Fibroblast of the aortic adventitia (primary cell): ENCODE measurements at regions not wholly inside any gene's neighbourhood (a gene's known extent, or its start where the extent isn't known, plus 50 kb on each side); places are given as distances from the start of the nearest gene placed in this dataset.

Source experiments
- DNase-seq: peaks from one replicate; pipeline ENCODE4 v3.0.0-alpha.2; 2010; ENCODE audit warnings: low read depth
- H3K4me3 ChIP-seq: 2 replicates; pipeline ENCODE4 v1.5.1; 2011; ENCODE audit warnings: low read depth, mild to moderate bottlenecking, control low read depth, low read length, moderate library complexity
- CTCF ChIP-seq: IDR thresholded peaks from 2 replicates; pipeline ENCODE4 v1.5.1; 2011; ENCODE audit warnings: mild to moderate bottlenecking, low read length, control low read depth, inconsistent platforms; ENCODE audit not compliant: insufficient read depth

DNA sequence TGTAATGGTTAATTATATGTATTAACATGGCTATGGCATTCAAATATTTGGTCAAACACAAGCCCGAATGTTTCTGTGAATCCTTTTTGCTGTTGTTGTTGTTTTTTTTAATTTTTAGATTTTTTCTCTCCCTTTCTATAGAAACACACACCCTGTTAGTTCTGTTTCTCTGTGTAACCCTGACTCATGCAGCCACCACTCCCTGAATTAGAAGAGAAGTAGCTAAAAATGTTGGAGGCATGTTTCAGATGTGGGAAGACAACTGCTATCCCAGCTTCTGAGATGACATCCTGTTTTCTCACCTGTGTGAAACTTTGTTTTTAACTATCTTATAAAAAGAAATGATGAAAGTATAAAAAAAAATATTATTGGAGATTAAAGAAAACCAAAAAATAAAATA is 219.6 kb upstream of the RGPD4 start:
- H3K4me3 ChIP-seq = no peak overlapping the region
- DNase-seq = no peak

DNA sequence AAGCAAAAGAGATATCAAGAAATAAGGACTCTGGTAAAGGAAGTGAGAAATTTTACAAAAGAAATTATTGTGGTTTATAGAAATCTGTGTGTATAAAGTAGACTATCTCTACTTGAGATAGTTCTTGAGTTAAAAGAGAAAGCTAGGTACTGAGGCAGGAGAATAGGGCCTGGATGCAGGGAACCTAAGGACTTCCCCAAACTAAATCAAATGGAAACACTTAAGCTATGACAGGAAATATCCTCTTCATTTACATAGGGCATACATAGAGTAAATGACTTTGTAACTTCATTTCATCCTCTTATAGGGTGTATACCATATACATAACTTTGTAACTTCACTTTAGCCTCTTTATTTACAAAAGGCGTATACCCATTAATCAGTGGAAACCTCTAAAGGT is 219.2 kb upstream of the RGPD4 start:
- no peak for TF ChIP-seq CTCF
- DNase-seq = no peak
- H3K4me3 ChIP-seq = no peak overlapping the region

More for the DNA sequence above, 219.6 kb upstream of the RGPD4 start:
- no peak for TF ChIP-seq CTCF

GRCh38 chr2:107615039-107615438 is 211.7 kb upstream of the RGPD4 start:
- TF ChIP-seq CTCF = no peak
- no peak for DNase-seq
- H3K4me3 ChIP-seq = no peak overlapping the region

- TF ChIP-seq CTCF = no peak
- DNase-seq = no peak
Measured at GRCh38 chr2:107618769-107619168, 207.9 kb upstream of the RGPD4 start.

DNA sequence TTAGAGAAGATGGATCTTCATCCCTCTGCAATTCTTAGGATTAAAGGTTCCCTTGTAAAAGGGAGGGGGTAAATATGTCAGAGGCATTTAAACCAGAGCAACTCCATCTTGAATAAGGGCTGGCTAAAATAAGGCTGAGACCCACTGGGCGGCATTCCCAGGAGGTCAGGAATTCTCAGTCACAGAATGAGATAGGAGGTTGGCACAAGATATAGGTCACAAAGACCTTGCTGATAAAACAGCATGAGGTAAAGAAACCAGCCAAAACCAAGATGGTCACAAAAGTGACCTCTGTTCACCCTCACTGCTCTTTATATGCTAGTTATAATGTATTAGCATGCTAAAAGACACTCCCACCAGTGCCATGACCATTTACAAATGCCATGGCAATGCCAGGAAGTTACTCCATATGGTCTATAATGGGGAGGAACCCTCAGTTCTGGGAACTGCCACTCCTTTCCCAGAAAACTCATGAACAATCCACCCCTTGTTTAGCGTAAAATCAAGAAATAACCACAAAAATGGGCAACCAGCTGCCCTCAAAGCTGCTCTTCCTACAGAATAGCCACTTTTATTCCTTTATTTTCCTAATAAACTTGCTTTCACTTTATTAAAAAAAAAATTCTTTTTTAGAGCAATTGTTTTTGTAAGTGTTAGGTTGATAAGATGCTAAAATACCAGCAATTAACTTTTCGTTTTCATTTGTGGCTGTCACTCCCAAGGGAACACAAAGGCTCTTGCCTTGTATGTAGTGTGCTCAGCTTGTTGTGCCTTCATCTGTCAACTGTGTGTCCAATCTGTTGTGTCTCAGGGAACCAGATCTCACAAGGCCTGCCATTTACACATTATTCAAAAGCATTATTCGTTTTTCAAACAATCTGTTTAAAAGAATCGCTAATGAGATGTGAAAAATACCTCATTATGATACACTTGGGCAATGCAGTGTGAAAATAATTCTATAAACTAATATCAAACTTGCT is 205.2 kb upstream of the RGPD4 start:
- no peak for TF ChIP-seq CTCF
- DNase-seq = no peak
- H3K4me3 ChIP-seq = no peak overlapping the region

More at GRCh38 chr2:107618769-107619168, 207.9 kb upstream of the RGPD4 start:
- no peak overlapping the region for H3K4me3 ChIP-seq

DNA sequence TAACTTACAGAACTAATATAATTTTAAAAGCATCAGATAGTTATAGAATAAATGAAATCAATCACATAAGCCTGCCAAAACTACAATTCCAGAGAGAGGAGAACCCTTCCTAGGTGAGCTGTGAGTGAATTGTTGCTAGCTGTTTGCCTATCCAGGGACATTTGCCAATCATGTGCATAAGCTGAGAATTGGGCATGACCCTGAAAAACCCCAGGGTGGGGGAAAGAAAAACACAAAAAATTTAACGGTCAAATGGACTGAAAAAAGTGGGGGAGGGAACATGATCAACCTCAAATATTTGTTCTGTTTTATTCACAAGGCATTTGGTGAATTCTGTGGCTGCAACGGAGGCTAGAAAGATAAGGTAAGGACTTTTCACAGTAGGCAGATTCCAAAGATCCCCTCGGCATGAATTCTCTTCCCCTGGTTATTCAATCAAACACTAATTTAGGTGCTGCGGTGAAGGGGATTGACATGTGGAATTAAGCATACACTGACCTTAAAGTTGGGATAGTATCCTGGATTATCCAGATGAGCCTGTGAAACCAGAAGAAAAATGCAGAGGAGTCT is 203.9 kb upstream of the RGPD4 start:
- H3K4me3 ChIP-seq = no peak overlapping the region
- DNase-seq = no peak
- no peak for TF ChIP-seq CTCF
